ENCODE measurements at regions not wholly inside any gene's neighbourhood (a gene's known extent, or its start where the extent isn't known, plus 50 kb on each side); places are given as distances from the start of the nearest gene placed in this dataset.

DNA sequence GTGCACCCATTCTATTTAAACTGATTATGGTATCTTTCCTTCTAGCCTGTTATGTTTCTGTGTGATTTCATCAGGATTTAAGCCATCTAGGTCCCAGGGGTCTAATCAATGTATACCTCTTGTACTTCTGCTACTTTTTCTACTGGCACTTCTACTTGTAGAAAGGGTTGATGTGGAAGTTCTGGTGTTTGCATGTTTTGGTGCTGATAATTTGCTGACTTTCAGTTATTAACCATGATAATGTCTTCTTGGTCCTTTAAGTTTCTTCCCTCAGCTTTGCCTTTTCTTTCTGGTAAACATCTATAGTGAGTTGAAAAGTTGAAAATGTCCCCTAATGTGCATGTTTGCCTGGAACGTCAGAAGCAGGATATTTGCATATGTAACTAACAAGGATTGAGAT lies 390.6 kb upstream of the MAP3K7 start:
- DNase-seq, result no peak

DNA sequence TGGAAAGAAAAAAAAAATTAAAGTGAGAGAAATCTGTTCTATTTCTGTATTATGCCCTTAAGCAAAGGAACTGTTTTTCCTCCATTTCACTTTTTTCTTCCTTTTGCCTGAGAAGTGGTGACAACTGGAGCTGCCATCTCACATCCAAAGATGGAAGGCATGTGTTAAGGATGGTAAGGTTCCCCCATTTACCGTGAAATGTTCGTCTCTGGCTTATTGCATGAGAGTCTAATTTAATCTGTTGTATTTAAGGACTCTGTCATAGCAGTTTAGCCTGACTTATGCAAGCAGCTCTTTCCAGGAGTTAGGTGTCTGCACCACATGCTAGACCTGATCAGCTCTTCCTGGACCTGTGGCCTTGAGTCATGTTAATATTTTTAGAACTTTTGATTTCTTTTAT lies 389.5 kb upstream of the MAP3K7 start:
- no peak for DNase-seq

DNA sequence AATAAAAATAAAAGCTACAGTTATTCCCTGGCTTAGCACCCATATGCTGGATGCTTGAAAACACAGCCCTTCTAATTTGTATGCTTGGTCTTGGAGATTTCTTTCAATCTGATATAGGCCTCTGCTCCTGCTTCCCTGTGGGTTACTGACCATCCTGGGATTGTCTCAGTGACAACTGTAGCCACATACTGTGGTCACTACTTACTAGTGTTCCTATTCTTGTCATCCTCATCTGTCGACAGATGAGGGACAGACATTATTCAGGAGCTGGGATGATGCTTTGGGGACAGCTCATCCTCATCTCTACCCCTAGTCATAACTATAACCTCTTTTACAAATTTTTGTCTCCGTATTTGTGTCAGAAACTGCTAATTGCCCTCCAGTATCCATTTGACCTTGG lies 388.9 kb upstream of the MAP3K7 start:
- DNase-seq, result no peak

DNA sequence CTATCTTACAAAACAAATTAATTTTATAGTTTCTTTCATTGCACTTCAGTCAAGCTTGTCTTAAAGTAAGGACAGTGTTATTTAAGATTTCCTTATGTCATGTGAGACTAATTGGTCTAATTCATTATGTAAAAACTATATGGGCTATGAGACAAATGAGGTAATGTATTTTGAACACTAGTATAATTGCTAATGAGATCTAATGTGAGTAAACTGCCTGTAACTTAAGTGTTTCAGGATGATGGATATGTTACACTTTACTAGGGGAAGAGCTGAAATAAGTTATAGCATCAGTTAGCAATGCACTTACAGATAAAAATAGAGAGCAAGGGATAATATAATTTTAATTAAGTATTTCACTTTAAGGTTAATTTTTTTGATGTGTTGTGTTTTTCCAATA lies 386.3 kb upstream of the MAP3K7 start:
- DNase-seq, result no peak

DNA sequence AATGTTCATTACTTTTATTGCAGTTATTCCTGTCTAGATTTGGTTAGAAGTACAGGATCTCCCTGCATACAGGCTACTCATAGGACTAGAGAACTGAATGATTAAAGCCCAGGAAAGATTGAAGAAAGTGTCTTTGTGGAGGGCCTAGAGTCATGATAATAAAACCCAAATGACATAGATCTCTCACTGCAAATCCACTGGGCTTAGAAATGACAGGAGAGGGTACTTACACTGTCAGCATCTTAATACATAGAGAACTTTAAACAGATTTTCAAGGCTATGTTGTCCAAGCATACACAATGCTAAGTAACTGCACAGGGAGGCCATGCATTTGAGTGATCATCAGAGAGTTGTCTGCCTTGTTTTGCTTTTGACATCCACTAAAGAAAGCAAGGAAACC lies 383.8 kb upstream of the MAP3K7 start:
- DNase-seq, result no peak

DNA sequence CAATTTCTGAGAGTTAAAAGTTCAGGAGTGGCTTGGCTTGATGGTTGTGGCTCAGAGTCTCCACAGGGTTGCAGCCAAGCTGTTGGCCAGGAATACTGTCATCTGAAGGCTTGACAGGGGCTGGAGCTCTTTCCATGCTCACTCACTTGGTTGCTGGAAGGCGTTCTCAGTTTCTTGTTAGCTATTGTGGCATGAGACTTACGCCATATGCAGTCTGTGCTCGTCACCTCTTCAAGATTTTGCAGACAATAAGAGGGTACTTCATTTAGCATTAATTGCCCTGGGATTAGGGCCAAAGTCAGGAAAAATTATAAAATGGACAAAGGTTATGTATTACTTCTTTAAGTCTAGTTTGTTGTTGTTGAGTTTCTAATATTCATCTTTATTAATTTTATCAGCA lies 380.6 kb upstream of the MAP3K7 start:
- no peak for DNase-seq

DNA sequence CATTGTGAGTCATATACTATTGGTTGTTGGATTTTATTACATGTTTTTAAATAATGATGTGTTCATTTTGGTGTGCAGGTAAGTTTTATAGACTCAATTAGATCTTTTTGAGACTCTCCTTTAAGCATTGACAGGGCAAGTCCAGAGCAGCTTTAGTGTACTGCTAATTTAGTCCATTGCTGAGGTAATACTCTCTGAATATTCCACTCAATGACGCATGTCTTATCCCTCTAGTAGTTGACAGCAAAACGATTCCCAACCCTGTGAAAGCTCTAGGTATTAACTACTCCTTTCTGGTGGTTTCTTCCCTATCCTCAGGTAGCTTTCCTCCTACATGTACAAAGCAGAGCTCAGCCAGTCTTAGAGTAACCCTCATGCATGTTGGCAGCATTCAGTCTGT lies 373.5 kb upstream of the MAP3K7 start:
- no peak for DNase-seq

DNA sequence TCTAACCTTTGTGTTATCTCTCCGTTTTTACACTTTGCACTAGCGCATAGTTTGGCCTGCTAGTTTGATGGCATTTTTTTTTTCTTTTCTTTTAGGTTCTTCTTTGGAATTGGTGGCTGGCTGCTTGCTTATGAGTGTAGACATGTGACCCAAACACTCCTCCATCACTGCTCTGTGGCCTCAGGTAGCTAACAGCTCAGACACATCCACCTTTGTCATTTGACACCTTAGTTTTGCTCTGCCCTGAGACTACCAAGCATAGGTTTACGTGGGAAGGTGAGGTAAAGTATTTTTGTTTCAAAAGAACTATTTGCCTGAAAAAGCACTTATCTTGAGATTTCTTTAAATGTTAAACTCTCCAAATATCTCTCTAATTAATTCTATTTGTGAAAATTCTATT lies 368.4 kb upstream of the MAP3K7 start:
- DNase-seq, result no peak

DNA sequence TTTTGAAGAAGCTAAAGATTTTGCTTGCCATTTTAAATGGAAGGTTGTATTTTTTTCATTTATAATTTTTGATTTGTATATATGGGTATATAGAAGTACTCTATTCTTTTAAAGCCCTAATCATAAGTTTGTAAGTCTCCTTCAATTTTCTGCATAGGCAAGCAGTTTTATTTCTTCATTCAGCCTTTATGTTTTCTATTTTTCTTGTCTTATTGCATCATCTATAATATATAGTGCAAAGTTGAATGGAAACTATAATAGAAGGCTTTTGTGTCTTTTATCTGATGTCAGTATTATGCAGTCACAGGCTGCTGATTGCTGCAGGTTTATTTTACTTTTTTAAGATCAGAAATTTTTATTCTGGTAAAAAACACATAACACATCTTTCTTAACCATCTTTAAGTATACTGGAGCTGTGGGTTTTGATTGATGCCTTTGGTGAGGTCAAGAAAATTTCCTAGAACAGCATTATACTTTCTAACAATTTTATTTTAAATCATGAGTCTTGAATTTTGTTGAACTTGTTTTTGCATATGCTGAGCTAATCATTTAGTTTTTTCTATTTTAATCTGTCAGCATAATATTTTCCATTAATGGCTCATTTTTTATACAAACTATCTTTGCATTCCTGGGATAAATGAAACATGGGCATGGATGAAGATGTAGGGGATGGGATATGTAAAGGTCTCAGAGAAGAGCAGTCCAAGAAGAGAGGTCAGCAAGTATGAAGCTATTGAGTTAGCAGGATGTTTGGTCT lies 366.7 kb upstream of the MAP3K7 start:
- no peak for DNase-seq

DNA sequence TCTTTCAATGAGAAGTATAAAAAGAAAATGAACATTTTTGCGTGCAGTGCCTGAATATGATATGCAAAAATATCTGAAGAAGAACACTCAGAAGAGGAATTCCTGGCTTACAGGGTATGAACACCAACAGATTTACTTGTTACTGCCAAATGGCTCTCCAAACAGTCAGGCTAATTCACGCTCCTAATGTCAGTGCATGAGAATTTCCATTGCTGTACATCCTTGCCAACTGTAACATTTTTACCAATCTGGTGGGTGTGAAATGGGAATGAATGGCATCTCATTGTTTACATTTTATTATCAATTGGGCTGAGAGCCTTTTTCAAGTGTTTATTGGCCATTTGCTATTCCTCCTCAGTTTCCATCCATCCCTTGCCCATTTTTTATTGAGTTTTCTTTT lies 365.3 kb upstream of the MAP3K7 start:
- DNase-seq, result no peak

DNA sequence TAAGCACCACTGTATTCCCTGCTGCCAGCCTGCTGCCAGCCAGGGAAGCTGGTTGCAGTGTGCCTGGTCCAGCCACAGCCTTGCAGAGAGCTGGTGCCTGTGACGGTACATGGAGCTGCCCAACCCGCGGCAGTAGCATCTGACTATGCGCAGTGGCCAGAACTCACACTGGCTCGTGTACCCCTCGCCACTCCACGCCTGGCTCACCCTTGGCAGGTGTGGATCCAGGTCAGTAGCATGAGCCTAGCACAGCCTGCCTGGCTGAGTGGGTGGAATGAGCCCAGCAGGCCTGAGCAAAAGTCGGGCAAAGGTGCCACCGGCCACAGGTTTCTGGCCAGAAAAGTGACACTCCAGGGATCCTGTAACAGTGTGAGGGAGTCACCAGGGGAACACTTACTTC lies 361.7 kb upstream of the MAP3K7 start:
- DNase-seq, result no peak

DNA sequence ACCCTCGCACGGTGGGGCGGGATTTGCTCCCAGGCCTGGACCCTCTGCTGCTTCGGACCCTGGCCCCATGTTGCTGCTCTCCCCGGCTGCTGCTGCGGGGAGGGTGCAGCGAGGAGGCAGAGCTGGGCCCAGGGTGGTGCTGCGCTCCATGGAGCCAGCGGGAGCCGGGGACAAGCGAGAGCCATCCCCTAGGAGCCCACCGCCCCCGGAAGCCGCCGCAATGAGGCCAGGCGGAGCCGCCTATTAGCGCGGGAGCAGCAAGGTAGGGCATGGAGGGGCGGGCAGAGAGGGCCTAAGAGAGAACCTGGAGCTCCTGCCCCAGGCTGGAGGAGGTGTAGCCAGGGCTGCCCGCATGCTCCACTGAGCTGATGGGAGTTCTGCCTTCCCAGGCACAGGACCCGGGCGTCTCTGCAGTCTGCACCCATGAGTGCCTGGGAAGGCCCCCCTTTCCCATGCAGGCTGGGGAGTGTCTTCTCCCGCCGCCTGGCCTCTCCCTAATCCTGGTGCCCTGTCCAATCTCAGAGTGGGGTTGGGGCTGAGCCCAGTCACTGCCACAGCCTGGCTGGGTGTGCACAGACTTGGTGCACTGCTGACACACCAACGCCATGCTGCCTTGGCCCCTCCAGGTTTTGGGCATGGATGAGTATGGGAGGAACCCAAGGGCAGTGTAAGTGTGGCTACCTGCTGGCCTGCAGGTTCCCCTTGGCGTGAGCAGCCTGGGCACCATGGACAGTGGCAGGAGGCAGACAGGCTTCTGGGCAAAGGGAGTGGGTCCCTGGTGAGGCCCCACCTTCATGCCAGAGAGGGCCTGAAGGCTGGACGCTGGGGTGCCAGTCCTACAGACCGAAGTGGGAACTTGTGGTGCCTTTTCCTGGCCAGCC lies 360.6 kb upstream of the MAP3K7 start:
- DNase-seq, result no peak

DNA sequence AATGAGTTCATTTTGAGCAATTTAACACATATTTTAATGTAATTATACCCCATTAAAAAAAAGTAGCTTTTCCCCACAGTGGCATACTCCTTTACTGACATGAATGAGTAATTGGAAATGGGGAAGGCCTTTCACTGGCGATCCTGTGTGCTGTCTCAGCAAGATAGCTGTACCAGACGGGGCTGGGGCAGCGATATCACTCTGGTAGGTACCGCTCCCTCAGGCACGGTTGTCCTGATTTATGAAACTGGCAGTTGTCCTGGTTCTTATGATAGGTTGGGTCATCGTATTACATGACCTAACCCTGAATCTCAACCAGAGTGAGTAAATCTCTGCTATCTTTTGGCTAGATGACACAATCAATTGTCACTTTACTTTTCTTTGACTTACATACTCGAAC lies 355.0 kb upstream of the MAP3K7 start:
- no peak for DNase-seq

DNA sequence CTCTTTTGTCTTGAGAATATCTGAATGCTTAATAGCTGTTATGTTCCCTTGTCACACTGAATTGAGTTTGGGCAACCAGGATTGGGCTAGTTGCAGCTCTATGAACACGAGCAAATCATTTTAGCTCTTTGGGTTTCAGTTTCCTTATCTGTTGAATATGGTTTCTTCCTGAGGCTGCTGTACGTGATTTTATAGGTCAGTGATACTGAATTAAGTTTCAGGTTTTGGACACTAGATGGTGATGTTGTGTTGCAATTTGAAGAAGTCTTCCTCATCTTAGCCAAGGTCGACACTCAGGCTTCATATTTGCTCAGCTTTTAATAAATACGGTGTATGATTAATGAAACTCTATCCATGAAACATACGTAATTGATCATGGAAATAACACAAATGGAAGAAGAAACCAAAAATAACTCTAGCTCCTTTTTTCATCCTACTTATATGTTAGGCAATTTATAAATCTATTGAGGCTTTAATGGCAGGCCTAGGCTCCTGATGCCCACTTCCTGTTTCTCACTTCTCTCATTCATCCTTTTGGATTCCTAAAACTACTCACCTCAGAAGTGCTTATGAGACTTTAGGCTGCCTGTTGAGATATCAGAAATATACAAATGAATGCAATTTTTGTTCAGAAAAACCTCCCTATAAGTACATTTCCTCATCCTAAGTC lies 354.1 kb upstream of the MAP3K7 start:
- DNase-seq, result peak; percentile 62

DNA sequence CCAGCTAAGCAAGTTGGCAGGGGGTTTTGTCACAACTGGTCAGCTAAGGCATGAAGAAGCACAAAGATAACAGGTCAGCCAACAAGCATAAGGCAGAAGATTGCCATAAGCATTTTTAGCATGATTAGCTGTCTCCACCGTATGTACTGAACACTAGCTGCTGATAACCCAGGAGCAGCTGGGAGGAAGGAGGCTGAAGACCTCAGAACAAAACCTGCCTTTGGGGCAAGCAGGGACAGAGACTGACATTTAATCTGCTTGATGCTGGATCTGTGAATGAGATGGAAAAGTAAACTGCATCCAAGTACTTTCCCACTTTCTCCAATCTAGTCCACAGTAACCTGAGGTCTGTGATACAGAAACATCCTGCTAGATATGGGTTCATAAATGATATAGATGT lies 353.0 kb upstream of the MAP3K7 start:
- no peak for DNase-seq

DNA sequence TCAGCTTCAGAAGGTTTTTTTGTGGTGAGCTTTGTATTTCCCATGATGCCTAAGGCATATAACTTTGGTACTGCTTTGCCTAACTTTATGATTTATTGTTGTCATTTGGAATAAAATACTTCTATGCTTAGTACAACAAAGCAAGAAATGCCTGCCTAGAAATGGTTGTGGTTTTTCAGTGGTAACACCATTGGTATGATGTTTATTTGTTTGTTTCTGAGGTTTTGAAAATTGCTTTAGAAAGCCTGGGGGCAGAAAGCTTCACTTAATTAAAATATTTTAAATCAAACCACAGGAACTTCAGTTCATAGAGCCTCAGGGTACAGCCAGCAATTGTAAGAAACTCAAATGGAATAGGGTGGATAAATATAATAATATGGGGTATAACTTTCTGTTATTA lies 351.2 kb upstream of the MAP3K7 start:
- no peak for DNase-seq

DNA sequence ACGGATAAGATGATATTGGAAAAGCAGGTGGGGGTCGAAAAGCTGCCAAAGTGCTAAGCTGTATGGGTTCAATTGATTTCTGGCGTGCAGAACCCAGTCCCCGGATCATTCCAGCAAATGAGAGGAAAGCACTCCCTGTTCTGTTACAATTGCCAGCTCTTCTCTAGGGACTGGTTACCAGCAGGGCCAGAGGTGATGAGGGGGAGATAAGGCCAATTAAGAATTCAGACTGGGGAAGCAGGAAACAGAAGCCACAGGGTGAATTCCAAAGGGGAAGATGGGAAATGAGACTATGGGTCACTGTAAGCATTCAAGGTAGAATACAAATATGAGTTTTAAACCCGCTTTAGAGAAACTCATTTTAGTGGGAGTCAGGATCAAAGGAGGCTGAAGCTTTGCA lies 349.4 kb upstream of the MAP3K7 start:
- DNase-seq, result no peak

DNA sequence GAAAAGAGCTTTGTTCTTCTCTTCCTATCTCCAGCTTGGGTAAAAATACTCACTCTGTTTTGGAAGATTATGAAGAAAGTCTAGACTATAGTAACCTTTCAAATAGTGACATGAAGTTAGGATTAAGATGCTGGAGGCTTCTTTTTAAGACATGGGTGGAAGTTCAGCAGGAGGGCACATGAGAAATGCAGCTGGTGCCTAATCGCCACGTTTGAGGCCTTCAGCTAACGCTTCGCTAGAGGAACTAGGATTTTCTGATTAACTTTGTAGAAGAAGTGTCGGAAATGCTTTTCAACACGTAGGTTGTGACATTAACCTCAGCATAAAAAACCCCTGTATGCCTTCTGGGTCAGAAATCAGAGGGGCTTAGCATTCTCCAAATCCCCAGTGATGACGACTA lies 348.1 kb upstream of the MAP3K7 start:
- DNase-seq, result no peak

DNA sequence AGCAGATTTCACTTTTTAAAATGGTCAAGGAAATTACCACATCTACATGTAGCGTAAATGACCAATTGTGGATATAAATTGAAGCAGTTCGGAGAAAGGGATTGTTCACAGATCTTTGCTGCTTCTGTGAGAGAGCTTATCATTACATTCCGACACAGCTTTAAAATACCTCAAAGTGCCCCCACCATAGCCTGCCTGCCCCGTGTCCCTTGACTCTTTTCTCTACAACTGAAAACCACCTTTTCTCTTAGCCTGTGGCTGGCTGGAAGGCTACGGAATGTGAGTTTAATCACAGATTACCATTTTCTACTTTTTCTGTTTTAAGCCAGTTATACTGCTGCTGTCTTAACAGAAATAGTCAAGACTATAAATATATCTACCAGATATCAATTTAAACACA lies 347.2 kb upstream of the MAP3K7 start:
- DNase-seq, result no peak

DNA sequence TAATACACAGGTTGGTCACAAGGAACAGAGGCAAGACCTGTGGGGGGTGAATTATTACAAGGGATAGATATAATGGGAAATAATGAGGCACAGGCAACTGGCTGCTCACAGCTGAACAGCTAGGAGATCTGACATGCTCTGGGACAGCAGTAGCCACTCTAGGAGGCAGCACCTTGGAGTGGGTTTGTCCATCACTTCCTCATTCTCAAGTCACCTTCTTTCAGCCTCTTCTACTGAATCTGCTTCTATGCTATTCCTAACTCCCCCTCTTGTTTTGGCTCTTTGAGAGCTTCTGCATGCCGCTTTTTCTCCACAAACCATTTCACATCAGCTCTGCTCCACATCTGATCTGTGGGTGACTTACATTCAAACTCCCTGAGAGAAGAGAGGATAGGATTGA lies 345.5 kb upstream of the MAP3K7 start:
- DNase-seq, result no peak

DNA sequence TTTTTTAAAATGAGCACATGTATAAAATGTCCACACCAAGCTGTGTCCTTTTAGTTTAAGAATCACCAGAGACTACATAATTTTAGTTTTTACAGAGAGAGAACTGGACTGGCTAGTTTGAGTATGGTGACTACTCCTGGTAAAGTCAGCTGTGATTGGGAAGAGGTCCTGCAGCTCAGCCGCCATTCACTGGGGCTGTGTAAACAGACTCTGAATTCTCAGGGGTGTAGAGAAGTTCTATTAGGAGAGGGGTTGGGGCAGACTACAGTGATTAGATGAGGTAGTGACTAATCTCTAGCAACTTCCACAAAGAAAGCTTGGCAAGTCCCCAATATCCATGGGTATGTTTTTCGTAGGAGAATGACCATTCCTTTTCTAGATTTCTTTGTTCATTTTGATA lies 341.2 kb upstream of the MAP3K7 start:
- no peak for DNase-seq

DNA sequence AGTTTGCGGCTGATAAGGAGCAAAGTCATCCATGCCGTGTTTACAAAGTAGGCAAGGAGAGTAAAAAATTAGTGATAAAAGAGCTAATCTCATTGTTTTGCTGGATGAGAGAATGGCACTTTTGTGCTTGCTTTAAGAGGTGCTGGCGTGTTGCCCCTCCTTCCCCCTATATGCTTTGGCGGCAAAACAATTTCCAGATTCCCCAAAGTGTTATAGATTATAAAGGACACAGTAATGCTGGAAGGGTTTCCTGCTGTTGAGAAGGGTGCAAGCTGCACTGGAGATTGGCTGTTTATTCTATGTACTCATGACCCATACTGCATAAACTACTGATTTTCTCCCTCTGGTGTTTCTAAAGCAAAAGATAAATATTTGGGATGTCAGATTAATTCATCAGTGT lies 338.9 kb upstream of the MAP3K7 start:
- DNase-seq, result no peak

DNA sequence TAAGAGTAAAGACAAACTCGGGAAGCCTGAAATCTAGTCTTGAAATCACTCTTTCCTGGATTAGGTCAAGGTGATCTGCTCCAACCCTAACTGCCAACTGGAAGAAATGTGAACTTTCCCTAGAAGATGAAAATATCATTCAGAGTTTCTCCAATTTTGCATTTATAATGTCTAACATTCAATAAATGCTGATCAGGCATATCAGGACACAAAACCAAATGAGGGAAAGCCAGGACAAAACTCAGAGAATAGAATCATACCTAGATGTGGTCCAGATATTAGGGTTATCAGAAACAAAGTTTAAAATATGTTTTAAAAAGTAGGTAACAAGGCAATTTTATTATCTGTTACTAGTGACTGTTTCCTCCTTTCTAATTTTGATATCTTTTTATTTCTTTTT lies 335.5 kb upstream of the MAP3K7 start:
- DNase-seq, result no peak

DNA sequence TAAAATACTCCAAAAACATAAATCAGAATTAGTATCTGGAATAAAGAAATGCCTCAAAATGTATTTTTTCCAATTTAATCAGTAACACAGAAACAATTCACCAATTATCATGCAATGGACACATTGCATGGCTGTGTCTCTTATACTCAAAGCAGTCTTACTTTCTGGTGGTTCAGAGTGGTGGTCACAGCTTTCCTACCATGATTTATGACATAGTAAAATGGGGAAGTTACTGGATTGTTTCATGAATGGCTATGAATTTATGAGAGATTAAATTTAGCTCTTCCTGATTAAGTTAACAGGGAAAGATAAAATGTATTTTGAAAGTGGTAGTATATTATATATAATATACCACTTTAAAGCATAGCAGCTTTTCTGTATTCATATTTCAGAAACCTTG lies 331.5 kb upstream of the MAP3K7 start:
- no peak for DNase-seq

Data from fibroblast of upper back skin (primary cell).